ENCODE measurements at regions not wholly inside any gene's neighbourhood (a gene's known extent, or its start where the extent isn't known, plus 50 kb on each side); places are given as distances from the start of the nearest gene placed in this dataset.

GRCh38 chr16:55142405-55142804 lies 181.6 kb upstream of the IRX6 start:
- 63 to 81% (median 77%) methylated on average over 4 of the region's 4 CpGs for WGBS, 3 donors

GRCh38 chr16:55144651-55145050 lies 179.4 kb upstream of the IRX6 start:
- no peak for ATAC-seq
- Histone ChIP-seq H3K36me3 (ENCODE audit: insufficient read depth in 1 of 2, low read depth in 1 of 2) (no peaks in the 10 kb centered on the region), H3K27ac (no peak overlapping the region), H3K4me3 (no peak overlapping the region), H3K9me3 (no peaks in the 10 kb centered on the region), H3K27me3 (ENCODE audit: insufficient read depth in 3 of 3, low read length in 2 of 3) (no peaks in the 10 kb centered on the region), H3K4me1 (no peaks in the 10 kb centered on the region)
- intact Hi-C loops (cut with DNase I), result no loop called here
- DNase-seq, result no peak
- 76 to 79% (median 78%) methylated on average over 3 of the region's 3 CpGs for WGBS, 3 donors
- no peak for TF ChIP-seq CTCF (IDR thresholded peaks at IDR 0.05)

More at GRCh38 chr16:55142405-55142804, 181.6 kb upstream of the IRX6 start:
- H3K4me3 ChIP-seq, result no peak overlapping the region
- no peak for TF ChIP-seq CTCF (IDR thresholded peaks at IDR 0.05)
- no peaks in the 10 kb centered on the region for H3K9me3 ChIP-seq
- no peaks in the 10 kb centered on the region for H3K27me3 ChIP-seq (ENCODE audit: insufficient read depth in 3 of 3, low read length in 2 of 3)
- no peak overlapping the region for H3K27ac ChIP-seq
- no peaks in the 10 kb centered on the region for H3K36me3 ChIP-seq (ENCODE audit: insufficient read depth in 1 of 2, low read depth in 1 of 2)
- intact Hi-C loops (cut with DNase I), result no loop called here
- ATAC-seq (no peak), DNase-seq (no peak)
- H3K4me1 ChIP-seq, result no peaks in the 10 kb centered on the region

- ATAC-seq (no peak), DNase-seq (no peak)
- WGBS, 3 donors, result 81 to 100% (median 92%) methylated on average over 2 of the region's 2 CpGs
- intact Hi-C loops (cut with DNase I), result no loop called here
- no peak for TF ChIP-seq CTCF (IDR thresholded peaks at IDR 0.05)
- no peaks in the 10 kb centered on the region for H3K4me1 ChIP-seq
- H3K27ac ChIP-seq, result no peak overlapping the region
- H3K36me3 ChIP-seq (ENCODE audit: insufficient read depth in 1 of 2, low read depth in 1 of 2), result no peaks in the 10 kb centered on the region
- no peak overlapping the region for H3K4me3 ChIP-seq
- H3K9me3 ChIP-seq, result no peaks in the 10 kb centered on the region
- H3K27me3 ChIP-seq (ENCODE audit: insufficient read depth in 3 of 3, low read length in 2 of 3), result no peaks in the 10 kb centered on the region
Measured at GRCh38 chr16:55145771-55146603, 178.0 kb upstream of the IRX6 start.

GRCh38 chr16:55146966-55147365 lies 177.0 kb upstream of the IRX6 start:
- Histone ChIP-seq H3K4me3 (no peak overlapping the region), H3K9me3 (no peaks in the 10 kb centered on the region), H3K27ac (no peak overlapping the region), H3K4me1 (no peaks in the 10 kb centered on the region), H3K27me3 (ENCODE audit: insufficient read depth in 3 of 3, low read length in 2 of 3) (no peaks in the 10 kb centered on the region), H3K36me3 (ENCODE audit: insufficient read depth in 1 of 2, low read depth in 1 of 2) (no peaks in the 10 kb centered on the region)
- intact Hi-C loops (cut with DNase I), result no loop called here
- no peak for TF ChIP-seq CTCF (IDR thresholded peaks at IDR 0.05)
- ATAC-seq, result no peak
- DNase-seq, result no peak
- 34 to 42% (median 38%) methylated on average over 7 of the region's 7 CpGs for WGBS, 3 donors

- intact Hi-C loops (cut with DNase I), result no loop called here
- no peak for ATAC-seq
Measured at GRCh38 chr16:55147396-55147795, 176.6 kb upstream of the IRX6 start.

More at GRCh38 chr16:55147396-55147795, 176.6 kb upstream of the IRX6 start:
- Histone ChIP-seq H3K36me3 (ENCODE audit: insufficient read depth in 1 of 2, low read depth in 1 of 2) (no peaks in the 10 kb centered on the region), H3K27me3 (ENCODE audit: insufficient read depth in 3 of 3, low read length in 2 of 3) (no peaks in the 10 kb centered on the region), H3K9me3 (no peaks in the 10 kb centered on the region), H3K4me1 (no peaks in the 10 kb centered on the region), H3K27ac (no peak overlapping the region), H3K4me3 (no peak overlapping the region)
- no peak for TF ChIP-seq CTCF (IDR thresholded peaks at IDR 0.05)
- WGBS, 3 donors, result 91 to 93% (median 93%) methylated on average over 4 of the region's 4 CpGs
- no peak for DNase-seq

Measured in psoas muscle (tissue), 7 donors.